ENCODE measurements at regions not wholly inside any gene's neighbourhood (a gene's known extent, or its start where the extent isn't known, plus 50 kb on each side); places are given as distances from the start of the nearest gene placed in this dataset.

GRCh38 chr12:131587565-131587964 lies 123.3 kb upstream of the SFSWAP start:
- TF ChIP-seq CTCF (IDR thresholded peaks at IDR 0.05) (no peak), POLR2A (IDR thresholded peaks at IDR 0.05) (no peak)
